Breast epithelium (tissue), 4 donors: ENCODE measurements at regions not wholly inside any gene's neighbourhood (a gene's known extent, or its start where the extent isn't known, plus 50 kb on each side); places are given as distances from the start of the nearest gene placed in this dataset.
A peak's percentile ranks its signal among the peaks of the same experiment; 100 is the strongest.

Experiments
- DNase-seq, 2 donors: peaks; one replicate each; pipeline ENCODE4 v3.0.0-alpha.2; 2019; ENCODE audit warnings: low spot score in 2 of 2
- H3K27ac ChIP-seq, 2 donors: fragments of 200-600 bp; sonication (generic) in 1 of 2; one replicate each; pipeline ENCODE4 v1.5.1; 2016 to 2019; ENCODE audit warnings: mild to moderate bottlenecking in 1 of 2
- H3K27me3 ChIP-seq, 2 donors: fragments of 200-600 bp; sonication (generic) in 1 of 2; one replicate each; pipeline versions ENCODE4 v1.5.1 to v1.6.0; 2017 to 2019; ENCODE audit warnings: control low read depth in 1 of 2, mild to moderate bottlenecking in 1 of 2
- H3K36me3 ChIP-seq: fragments of 200-600 bp; one replicate; pipeline ENCODE4 v1.5.1; 2019
- H3K4me1 ChIP-seq, 2 donors: fragments of 200-600 bp; sonication (generic); one replicate each; pipeline ENCODE4 v1.5.1; 2016 to 2019; ENCODE audit warnings: control low read depth in 1 of 2
- H3K4me3 ChIP-seq, 3 donors: fragments of 200-600 bp; sonication (generic); 1 replicate in 2 of 3; 2 replicates in 1 of 3; pipeline ENCODE4 v1.5.1; 2016 to 2019; ENCODE audit warnings: mild to moderate bottlenecking in 3 of 3, moderate library complexity in 2 of 3
- H3K9me3 ChIP-seq, 2 donors: fragments of 200-600 bp; sonication (generic) in 1 of 2; one replicate each; pipeline ENCODE4 v1.5.1; 2016 to 2019; ENCODE audit warnings: control low read depth in 1 of 2
- CTCF ChIP-seq, 3 donors: fragments of 450-650 bp; IDR thresholded peaks; one replicate each; pipeline ENCODE4 v1.5.1; 2016 to 2017; ENCODE audit warnings: antibody characterized with exemption in 3 of 3, mild to moderate bottlenecking in 3 of 3, moderate library complexity in 3 of 3
- POLR2A ChIP-seq: fragments of 450-650 bp; IDR thresholded peaks from one replicate; pipeline ENCODE4 v1.6.1; 2016; ENCODE audit warnings: antibody characterized with exemption, mild to moderate bottlenecking, moderate library complexity
- POLR2AphosphoS5 ChIP-seq, 3 donors: sonication (generic); formaldehyde crosslinking; IDR thresholded peaks; one replicate each; pipeline ENCODE4 v1.6.1; 2017; ENCODE audit warnings: antibody characterized with exemption in 3 of 3
- intact Hi-C: fragments of 100-400 bp; cut with DNase I; formaldehyde crosslinking; loops from one replicate; pipeline ENCODE4 v1.15.1; 2023; ENCODE audit warnings: low total_unique reads

GRCh38 chr14:53228966-53229365 lies 75.8 kb upstream of the DDHD1 start:
- H3K9me3 ChIP-seq: peaks cover 0 to 2% of the 10 kb centered on the region in 2 donors
- no peak for TF ChIP-seq POLR2AphosphoS5 (IDR thresholded peaks at IDR 0.05)
- TF ChIP-seq CTCF (IDR thresholded peaks at IDR 0.05): no peak
- no peak for TF ChIP-seq POLR2A
- no peaks in the 10 kb centered on the region for H3K4me1 ChIP-seq
- H3K36me3 ChIP-seq: no peaks in the 10 kb centered on the region
- H3K4me3 ChIP-seq: no peak overlapping the region
- no peaks in the 10 kb centered on the region for H3K27me3 ChIP-seq
- DNase-seq: no peak
- H3K27ac ChIP-seq: no peak overlapping the region
- intact Hi-C loops: no loop called here

GRCh38 chr14:53227154-53227718 lies 74.1 kb upstream of the DDHD1 start:
- no peak for DNase-seq
- no peaks in the 10 kb centered on the region for H3K36me3 ChIP-seq
- intact Hi-C loops: no loop called here
- no peaks in the 10 kb centered on the region for H3K27me3 ChIP-seq
- TF ChIP-seq POLR2A (no peak), POLR2AphosphoS5 (IDR thresholded peaks at IDR 0.05) (no peak), CTCF (IDR thresholded peaks at IDR 0.05) (no peak)
- peaks cover 0 to 2% of the 10 kb centered on the region in 2 donors for H3K9me3 ChIP-seq
- no peak overlapping the region for H3K4me3 ChIP-seq
- H3K4me1 ChIP-seq: no peaks in the 10 kb centered on the region
- no peak overlapping the region for H3K27ac ChIP-seq

GRCh38 chr14:53226553-53226952 lies 73.4 kb upstream of the DDHD1 start:
- no peak for DNase-seq
- intact Hi-C loops: no loop called here

GRCh38 chr14:53220914-53221313 lies 67.8 kb upstream of the DDHD1 start:
- no peak overlapping the region for H3K27ac ChIP-seq
- H3K27me3 ChIP-seq: no peaks in the 10 kb centered on the region
- no peaks in the 10 kb centered on the region for H3K4me1 ChIP-seq
- H3K36me3 ChIP-seq: no peaks in the 10 kb centered on the region
- DNase-seq: no peak
- intact Hi-C loops: no loop called here
- TF ChIP-seq POLR2AphosphoS5 (IDR thresholded peaks at IDR 0.05): no peak
- no peak for TF ChIP-seq CTCF (IDR thresholded peaks at IDR 0.05)
- TF ChIP-seq POLR2A: no peak
- H3K4me3 ChIP-seq: no peak overlapping the region
- H3K9me3 ChIP-seq: peaks cover 0 to 2% of the 10 kb centered on the region in 2 donors

More at GRCh38 chr14:53226553-53226952, 73.4 kb upstream of the DDHD1 start:
- Histone ChIP-seq H3K27ac (no peak overlapping the region), H3K4me3 (no peak overlapping the region), H3K27me3 (no peaks in the 10 kb centered on the region), H3K36me3 (no peaks in the 10 kb centered on the region), H3K9me3 (peaks cover 0 to 2% of the 10 kb centered on the region in 2 donors), H3K4me1 (no peaks in the 10 kb centered on the region)
- no peak for TF ChIP-seq POLR2A
- no peak for TF ChIP-seq CTCF (IDR thresholded peaks at IDR 0.05)
- no peak for TF ChIP-seq POLR2AphosphoS5 (IDR thresholded peaks at IDR 0.05)

GRCh38 chr14:53218161-53218560 lies 65.0 kb upstream of the DDHD1 start:
- Histone ChIP-seq H3K27me3 (no peaks in the 10 kb centered on the region), H3K36me3 (no peaks in the 10 kb centered on the region), H3K4me1 (no peaks in the 10 kb centered on the region), H3K4me3 (peak overlapping the region; percentile 53 to 71 (median 66)), H3K9me3 (no peaks in the 10 kb centered on the region), H3K27ac (peak overlapping the region in 1 of 2 donors; percentile 48)
- intact Hi-C loops: loop anchor here (5.0 kb wide), 1 partner anchor 449 kb away; no protein-coding TSS in a partner anchor
- no peak for DNase-seq
- TF ChIP-seq POLR2AphosphoS5 (IDR thresholded peaks at IDR 0.05) (no peak), POLR2A (no peak), CTCF (IDR thresholded peaks at IDR 0.05) (no peak)
